ENCODE measurements at regions not wholly inside any gene's neighbourhood (a gene's known extent, or its start where the extent isn't known, plus 50 kb on each side); places are given as distances from the start of the nearest gene placed in this dataset.

DNA sequence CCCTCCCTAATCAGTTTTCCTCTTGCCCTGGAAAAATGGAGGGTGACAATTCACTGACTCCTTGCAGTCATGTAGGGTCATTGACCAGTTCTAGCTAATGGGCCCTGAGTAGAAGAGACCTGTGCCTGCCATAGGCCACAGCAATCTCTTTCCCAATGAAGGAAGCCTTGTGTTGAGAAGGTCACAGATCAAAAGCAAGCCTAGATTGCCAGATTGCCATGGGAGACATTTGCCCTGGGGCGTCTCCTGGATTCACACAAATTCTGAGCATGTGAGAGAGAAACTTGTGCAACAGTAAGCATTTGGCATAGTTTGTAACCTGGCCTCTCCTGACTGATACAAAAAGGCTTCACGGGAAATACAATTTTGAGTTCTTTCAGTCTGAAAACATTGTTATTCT lies 148.0 kb downstream of the NUDT12 start:
- DNase-seq (ENCODE audit: low read depth) = no peak

DNA sequence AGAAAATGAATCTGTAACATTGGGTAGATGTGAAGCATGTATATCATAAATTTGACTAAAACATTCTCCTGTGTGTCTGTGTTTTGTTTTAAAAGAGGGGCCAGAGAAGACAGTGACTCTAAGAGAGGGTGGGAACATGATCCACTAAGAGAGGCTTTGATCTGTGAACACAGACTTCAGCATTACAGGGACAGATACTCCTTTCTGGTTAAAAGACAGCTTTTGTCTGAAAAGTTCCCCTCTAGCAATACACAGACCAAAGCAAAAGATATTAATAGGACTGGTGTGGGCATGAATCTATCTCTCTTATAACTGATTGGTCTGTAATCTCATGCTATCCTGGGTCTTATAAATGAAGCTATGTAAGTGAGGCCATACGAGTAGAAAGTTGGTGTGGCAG lies 150.9 kb downstream of the NUDT12 start:
- H3K4me3 ChIP-seq (ENCODE audit: control insufficient read depth, low read depth, low read length) = no peak overlapping the region
- DNase-seq (ENCODE audit: low read depth) = no peak
- TF ChIP-seq, protein P1, sequence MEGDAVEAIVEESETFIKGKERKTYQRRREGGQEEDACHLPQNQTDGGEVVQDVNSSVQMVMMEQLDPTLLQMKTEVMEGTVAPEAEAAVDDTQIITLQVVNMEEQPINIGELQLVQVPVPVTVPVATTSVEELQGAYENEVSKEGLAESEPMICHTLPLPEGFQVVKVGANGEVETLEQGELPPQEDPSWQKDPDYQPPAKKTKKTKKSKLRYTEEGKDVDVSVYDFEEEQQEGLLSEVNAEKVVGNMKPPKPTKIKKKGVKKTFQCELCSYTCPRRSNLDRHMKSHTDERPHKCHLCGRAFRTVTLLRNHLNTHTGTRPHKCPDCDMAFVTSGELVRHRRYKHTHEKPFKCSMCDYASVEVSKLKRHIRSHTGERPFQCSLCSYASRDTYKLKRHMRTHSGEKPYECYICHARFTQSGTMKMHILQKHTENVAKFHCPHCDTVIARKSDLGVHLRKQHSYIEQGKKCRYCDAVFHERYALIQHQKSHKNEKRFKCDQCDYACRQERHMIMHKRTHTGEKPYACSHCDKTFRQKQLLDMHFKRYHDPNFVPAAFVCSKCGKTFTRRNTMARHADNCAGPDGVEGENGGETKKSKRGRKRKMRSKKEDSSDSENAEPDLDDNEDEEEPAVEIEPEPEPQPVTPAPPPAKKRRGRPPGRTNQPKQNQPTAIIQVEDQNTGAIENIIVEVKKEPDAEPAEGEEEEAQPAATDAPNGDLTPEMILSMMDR (conservative IDR thresholded peaks at IDR 0.05; ENCODE audit: control insufficient read depth, insufficient read depth, low read depth, low read length) = no peak

More for the DNA sequence above, 148.0 kb downstream of the NUDT12 start:
- no peak overlapping the region for H3K4me3 ChIP-seq (ENCODE audit: control insufficient read depth, low read depth, low read length)
- TF ChIP-seq, protein P1 (conservative IDR thresholded peaks at IDR 0.05; ENCODE audit: control insufficient read depth, insufficient read depth, low read depth, low read length) = no peak

DNA sequence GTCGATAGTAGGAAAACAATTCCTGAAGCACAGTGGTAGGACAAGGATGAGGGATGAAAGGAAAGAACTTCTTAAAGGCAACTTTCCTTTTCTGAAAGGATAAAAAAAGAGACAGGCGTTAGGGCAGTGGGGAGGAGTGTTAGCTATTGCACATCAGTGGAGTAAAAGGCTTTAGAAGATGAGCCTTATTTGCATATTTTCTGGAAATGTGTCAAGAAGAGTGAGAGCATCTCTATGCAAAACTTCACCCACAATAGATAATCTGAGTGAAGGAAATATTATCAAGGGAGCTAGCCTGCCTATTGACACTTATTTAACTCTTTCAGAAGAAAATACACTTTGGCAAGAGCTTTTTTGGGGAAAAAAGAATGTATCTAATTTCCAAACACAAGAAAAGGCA lies 151.6 kb downstream of the MACIR start:
- DNase-seq (ENCODE audit: low read depth) = no peak
- H3K4me3 ChIP-seq (ENCODE audit: control insufficient read depth, low read depth, low read length) = no peak overlapping the region
- TF ChIP-seq, protein P1 (conservative IDR thresholded peaks at IDR 0.05; ENCODE audit: control insufficient read depth, insufficient read depth, low read depth, low read length) = no peak

DNA sequence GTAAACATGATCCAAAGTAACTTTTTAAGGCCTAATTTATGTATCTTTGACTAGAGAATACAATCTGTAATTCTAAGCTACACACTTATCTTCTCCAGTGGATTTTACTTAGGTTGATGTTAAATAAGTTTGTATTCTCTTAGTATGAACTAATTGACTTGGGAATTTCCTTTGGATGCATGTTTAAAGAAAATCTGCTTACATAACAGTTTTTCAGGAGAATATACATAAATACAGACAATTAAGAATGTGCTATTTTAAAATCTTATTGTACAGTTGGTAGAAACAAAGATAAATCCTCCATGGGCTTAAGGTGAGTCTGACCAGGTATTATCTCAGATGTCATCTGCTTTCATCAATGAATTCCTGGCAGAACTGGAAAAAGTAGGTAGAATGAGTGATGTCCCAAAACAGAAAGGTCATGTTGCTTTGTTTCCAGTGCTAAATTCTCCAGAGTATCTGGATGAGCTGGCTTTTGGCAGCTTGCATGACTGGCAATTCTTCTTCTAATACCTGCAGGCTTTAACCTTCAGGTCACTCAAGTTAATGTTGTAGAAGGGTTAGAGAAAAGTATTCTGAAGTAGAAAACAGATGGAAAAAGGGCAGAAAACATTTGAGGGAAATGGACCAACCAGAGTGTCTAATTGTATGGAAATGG lies 150.6 kb downstream of the MACIR start:
- no peak for DNase-seq (ENCODE audit: low read depth)
- TF ChIP-seq, protein P1 (conservative IDR thresholded peaks at IDR 0.05; ENCODE audit: control insufficient read depth, insufficient read depth, low read depth, low read length) = no peak
- no peak overlapping the region for H3K4me3 ChIP-seq (ENCODE audit: control insufficient read depth, low read depth, low read length)

DNA sequence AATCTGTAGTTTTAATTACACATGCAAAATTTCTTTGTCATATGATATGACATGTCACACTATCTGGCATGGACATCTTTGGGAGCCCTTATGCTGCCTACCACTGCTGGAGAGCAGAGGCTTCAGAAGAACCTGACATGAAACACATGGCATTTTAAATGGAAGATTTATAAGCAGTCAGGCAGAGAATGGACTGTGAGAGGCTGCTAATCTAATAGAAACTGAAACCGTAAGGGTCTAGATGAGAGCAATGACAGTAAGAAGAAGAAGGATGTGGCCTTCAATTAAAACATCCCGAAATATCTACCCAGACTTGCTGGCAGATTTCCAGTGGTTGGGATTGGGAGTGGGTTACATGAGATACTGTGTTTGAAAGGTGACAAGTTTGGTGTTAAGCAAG lies 149.8 kb downstream of the MACIR start:
- no peak for DNase-seq (ENCODE audit: low read depth)
- H3K4me3 ChIP-seq (ENCODE audit: control insufficient read depth, low read depth, low read length) = no peak overlapping the region
- TF ChIP-seq, protein P1 (conservative IDR thresholded peaks at IDR 0.05; ENCODE audit: control insufficient read depth, insufficient read depth, low read depth, low read length) = no peak

DNA sequence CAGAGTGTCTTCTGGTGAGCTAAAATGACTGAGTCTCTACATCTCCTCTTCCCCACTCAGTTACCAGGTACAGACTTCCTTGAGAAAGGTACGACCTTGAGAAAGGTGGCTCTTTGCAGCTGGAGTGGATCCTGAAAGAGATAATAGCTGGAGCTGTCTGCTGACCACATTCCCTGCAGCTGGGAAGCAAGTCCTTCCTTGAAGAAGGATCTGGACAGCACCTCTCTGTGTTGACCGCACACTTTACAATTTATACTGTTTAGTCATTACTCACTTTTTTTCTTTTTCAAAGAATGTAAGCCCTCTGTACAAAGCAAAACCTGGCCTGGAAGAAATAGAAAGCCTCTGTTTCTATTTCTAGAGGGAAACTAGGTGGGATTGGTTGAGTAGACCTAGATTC lies 148.8 kb downstream of the MACIR start:
- TF ChIP-seq, protein P1 (conservative IDR thresholded peaks at IDR 0.05; ENCODE audit: control insufficient read depth, insufficient read depth, low read depth, low read length) = no peak
- no peak for DNase-seq (ENCODE audit: low read depth)
- H3K4me3 ChIP-seq (ENCODE audit: control insufficient read depth, low read depth, low read length) = no peak overlapping the region

DNA sequence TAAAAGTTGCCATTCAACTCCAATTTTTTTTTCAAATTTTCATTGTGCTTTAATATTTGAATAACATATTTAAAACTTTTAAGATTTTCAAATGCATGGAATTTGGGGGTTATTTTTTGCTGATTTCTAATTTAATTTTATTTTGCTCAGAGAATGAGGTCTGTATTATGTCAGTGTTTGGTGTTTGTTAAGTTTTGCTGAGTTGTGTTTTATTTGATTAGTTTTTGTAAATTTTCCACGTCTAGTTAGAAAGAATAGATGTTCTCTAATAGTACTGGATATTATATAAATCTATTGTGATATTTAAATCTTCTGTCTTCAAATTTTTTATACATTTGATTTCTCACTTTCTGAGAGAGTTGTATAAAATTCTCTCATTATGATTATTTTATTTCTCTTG lies 145.9 kb downstream of the MACIR start:
- TF ChIP-seq, protein P1 (conservative IDR thresholded peaks at IDR 0.05; ENCODE audit: control insufficient read depth, insufficient read depth, low read depth, low read length) = no peak
- no peak for DNase-seq (ENCODE audit: low read depth)
- H3K4me3 ChIP-seq (ENCODE audit: control insufficient read depth, low read depth, low read length) = no peak overlapping the region

Data from fibroblast of mammary gland (primary cell).